GM18873 (cell line): ENCODE measurements at regions not wholly inside any gene's neighbourhood (a gene's known extent, or its start where the extent isn't known, plus 50 kb on each side); places are given as distances from the start of the nearest gene placed in this dataset.

ENCODE experiments used
- ATAC-seq: cut with Tn5 transposase; IDR thresholded peaks from one replicate; pipeline ENCODE4 v1.9.1; 2021; ENCODE audit warnings: mild to moderate bottlenecking, moderate library complexity, moderate number of reproducible peaks; ENCODE audit not compliant: unreplicated experiment, low FRiP score

DNA sequence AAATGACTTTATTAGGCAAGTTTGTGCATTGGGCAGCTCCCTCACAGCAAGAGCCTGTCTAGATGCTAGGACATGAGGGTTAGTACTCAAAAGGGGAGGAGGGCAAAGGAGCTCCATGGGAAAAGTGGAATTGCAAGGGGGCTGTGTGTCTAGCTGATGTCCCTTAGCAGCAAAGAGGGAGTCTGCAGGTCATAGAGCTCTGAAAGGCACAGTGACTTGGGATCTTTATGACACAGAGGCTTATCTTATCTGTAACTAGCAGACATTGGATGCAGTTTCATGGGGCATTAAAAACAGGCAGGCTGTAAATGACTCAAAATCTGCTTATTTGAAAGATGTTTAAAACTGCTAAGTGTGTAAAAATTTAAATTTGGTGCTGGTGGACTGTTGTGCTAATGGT lies 556.2 kb upstream of the FZD8 start:
- no peak for ATAC-seq

- ATAC-seq, result no peak
Observed at GRCh38 chr10:36195364-36195763, 553.3 kb upstream of the FZD8 start.

GRCh38 chr10:36194276-36194675 lies 552.2 kb upstream of the FZD8 start:
- ATAC-seq, result no peak

DNA sequence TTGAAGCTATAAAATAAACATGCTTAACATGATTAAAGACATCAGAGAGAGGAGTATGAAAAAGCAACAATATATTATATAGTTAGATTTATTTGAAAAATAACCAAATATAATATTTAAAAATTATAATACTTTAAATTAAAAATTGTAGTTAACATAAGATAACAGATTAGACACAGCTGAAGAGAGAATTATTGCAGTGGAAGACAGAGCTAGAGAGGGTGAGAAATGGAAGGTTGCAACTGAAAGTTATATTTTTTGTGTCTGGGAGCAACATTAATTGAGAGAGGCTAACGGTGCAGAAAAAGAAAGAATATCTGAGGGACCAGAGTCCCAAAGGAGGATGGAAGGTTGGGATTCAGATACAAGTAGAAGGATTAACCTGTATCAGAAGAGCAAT lies 548.9 kb upstream of the FZD8 start:
- no peak for ATAC-seq

DNA sequence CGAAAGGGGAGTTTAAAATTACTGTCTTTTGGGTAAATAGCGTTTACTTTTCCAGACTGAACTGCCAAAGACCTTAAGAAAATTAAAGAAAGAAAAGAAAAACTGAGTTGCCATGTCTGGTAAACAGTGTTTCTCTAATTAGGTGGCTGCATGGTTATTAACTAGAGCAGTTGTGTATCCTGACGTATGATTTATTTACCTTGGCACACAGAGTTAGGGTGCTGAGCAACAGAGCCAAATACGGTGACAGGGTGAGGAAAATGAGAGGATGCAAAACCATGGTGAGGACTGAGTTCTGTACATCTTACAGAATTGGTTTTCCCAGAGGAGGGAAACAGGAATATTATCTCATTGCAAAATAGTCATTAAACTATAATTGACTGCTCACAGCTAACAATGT lies 546.4 kb upstream of the FZD8 start:
- ATAC-seq, result no peak

DNA sequence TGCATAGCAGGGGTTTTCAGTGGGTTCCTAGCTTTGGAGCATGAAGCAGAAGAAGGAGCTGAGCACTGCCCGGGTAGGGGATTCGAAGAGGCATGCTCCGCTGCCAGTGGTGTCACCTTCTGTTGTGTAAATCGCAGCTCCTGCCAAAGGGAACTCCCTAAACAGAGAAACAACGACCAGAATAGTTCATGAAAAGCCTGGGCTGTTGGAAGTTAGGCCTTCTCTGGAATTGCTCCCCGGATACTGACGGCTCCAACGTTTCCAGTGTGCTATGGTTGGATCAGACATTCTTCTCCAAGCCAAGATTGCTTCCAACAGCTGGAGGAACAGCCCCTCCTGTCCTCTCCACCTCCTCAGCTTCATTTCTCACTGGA lies 546.0 kb upstream of the FZD8 start:
- no peak for ATAC-seq

DNA sequence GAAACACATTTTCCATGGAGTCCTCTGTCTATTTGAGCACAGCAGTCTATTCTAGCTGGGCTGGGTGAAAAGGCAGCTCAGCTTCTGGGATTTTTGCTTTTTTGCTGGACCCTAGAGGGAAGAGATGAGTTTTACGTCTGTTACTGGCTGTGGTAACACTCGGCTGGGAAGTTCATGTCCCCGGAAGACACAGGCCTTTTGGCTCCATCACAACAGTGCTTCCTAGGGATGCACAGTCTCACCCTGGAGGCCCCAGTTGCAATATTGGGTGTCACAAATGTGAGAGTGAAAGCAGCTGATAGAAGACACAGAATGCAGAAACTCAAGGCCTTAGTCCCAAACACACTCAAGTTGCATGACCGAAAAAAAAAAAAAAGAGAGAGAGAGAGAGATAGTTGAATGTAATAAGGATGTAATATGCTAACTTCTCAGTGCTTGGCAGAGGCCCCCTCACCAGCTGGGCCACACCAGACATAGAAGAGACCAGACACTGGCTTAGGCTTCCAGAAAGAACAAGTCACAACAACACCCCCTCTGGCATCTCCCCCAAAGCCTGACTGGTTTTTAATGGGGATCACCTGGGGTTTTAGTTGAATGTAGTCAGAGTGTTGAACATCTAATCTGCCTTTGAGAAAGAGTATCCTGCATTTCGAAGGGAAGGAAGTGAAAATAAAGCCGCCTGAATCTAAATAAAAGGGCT lies 545.4 kb upstream of the FZD8 start:
- ATAC-seq, result no peak

DNA sequence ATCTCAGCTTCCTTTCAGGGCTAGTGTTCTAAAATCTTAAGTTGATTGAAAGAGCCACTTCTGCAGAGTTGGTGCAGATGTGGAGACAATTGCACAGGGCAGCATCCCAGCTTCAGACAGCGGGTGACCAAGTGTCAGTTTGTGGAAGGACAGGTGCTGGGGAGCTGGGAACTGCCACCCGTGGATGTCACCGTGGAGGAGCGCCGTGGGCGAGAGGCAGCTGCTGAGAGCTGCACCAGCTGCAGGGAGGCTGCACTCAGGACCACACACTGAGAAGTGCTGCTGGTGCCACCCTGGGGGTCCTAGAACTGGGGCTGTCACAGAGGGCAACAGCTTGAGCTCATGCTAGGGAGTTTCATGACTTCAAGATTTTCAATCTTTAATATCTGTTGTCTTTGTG lies 543.0 kb upstream of the FZD8 start:
- no peak for ATAC-seq

DNA sequence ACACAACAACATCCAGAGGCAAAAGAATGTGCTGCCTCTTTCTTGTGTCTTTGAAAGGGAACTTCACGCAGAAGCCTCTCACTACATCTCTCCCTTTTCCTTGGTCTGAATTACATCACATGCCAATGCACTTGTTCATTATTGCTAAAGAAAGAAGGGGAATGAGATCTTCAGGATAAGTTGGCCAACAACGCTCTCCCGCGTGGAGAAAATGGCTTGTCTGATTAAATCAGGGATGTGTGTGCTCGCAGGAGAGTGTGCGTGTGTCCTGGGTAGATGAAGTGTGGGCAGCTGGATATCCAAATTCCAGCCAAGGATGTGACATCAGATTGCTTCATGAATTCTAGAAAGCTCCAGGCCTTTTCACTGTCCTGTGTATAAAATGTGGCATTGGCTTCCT lies 541.6 kb upstream of the FZD8 start:
- ATAC-seq, result no peak

DNA sequence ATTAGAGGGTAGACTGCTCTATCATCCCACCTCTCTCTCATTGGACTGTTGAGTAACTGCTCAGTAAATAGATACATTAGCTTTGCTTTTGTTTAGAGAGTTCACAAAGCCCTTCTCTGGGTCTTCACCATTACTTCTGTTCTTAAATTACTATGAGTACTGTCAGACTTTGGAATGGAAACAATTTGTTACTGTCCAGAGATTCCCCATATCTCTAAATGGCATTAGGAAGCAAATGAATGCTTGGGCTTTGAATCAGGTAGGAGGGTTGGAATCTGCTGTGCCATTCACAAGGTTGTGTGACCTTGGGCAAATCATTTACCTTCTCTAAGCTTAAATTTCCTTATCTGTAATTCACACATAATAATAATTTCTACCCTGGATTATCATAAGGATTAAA lies 541.0 kb upstream of the FZD8 start:
- no peak for ATAC-seq

GRCh38 chr10:36182606-36183005 lies 540.5 kb upstream of the FZD8 start:
- ATAC-seq, result no peak

DNA sequence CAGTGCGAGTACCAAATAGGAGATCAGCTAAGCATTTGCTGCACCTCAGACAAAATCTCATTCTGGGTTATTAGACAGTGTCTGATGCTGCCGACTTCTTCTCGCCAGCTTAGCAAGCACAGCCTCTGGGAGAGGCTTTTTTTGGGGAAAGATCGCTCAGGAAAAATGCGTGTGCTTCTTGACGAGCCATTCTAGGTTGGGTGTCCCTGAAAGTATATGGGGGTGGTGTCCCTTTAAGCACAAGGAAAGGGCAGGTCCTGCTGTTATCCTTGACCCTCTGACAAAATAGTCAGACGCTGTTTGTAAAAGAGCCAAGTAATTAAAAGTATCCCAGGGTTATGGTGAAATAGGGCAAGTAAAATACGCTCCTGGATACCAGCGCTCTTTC lies 540.1 kb upstream of the FZD8 start:
- ATAC-seq, result no peak

DNA sequence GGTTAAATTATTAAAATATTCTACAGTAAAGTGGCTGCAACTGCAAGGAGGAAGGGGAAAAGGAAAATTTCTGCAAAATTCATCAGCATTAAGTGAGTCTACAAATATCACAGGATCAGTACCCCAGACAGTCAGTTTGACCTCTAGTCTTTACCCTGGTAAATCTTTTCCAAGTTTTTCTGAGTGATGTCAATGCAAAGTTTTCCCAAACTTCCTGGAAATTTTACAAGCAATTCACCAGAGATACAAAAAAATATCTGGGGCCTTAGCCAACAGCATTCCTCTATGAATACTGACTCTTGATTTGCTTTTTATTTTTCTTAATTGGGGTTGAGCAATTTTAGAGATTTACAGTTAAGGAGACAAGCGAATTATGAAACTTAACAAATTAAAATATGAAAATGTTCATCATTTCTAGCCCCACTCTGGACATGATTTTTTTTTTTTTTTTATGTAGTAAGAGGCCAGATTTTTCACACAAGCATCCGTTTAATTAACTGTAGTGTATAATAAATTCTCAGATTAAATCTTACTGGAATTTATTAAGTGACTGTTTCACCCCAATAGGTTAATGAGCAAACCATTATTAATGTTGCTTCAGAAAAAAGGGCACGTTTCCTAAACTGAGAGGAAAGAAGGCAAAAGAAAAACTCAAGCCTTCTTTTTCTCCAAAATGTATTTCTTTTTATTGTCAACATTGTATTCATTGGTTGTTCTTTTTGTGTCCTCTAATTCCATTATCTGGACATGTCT lies 539.5 kb upstream of the FZD8 start:
- ATAC-seq, result no peak

GRCh38 chr10:36178616-36179015 lies 536.5 kb upstream of the FZD8 start:
- ATAC-seq, result no peak

- no peak for ATAC-seq
Observed at GRCh38 chr10:36177071-36177470, 535.0 kb upstream of the FZD8 start.

DNA sequence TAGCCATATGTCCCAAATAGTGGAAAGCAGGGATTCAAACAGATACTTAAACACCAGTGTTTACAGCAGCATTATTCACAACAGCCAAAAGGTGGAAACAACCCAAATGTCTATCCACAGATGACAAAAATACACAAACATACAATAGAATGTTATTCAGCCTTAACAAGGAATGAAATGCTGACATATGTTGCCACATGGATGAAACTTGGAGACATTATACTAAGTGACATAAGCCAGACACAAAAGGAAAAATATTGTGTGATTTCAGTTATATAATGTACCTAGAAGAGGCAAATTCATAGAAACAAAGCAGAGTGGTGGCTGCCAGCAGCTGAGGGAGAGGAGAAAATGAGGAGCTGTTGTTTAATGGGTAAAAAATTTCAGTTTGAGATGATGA lies 533.9 kb upstream of the FZD8 start:
- ATAC-seq, result no peak

GRCh38 chr10:36173364-36173763 lies 531.3 kb upstream of the FZD8 start:
- ATAC-seq, result no peak

DNA sequence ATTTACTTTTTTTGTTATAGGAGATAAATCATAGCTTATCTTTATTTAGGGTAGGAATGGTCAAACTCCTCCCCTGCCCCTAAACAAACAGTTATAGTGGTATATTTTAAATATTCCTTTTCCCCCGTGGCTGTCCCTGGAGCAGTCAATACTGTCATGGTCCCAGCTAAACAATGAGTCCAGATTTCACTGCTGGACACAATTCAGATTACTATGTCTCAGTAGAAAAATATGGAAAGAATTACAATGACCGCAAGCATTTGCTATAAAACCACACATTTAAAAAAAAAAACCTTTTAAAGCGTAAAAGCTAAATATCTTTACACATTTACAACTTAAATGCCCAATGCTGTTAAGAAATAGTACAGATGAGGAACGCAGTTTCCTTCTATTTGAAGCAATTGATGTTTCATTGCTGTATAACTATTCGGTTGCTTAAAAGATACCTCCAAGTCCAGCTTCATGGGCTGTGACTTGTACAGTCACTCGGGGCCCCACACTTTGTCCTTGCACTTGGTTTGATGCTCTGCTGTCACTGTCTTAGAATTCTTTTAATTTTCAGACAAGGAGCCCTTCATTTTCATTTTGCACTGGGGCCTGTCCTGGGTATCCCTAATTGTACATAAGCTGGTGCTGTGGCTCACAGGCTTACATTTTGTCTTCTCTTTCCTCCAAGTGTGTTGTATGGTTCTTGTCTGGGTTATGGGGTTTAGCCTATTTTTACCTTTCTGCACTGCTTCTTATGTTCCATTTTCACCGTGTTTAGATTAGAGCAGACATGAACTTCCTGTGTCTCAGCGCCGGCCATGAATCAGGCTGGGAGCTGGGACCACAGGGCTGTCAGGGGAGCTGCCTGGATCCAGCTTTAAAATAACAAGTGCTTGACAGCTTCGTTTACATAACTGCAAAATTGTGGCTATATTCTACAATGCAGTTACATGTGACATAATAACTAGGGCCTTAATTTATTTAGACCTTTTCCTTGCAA lies 530.2 kb upstream of the FZD8 start:
- no peak for ATAC-seq

DNA sequence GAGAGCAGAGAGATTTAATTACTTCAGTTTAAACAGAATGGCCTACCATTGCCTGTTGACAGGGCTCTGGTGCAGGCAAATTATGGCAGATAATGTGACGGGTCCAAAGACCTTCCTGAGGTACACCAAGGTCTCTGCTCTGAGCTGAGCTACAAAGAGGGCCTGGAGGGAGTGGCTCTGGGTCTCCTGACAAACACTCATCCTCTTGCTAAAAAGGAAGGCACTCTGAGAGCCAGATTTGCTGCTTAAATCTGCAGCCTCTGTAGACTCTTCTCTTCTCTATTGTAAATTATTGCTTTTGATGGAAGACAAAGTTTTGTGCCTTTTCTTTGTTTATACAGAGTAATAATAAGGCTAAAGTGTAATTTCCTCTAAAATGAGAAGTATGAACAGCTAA lies 529.5 kb upstream of the FZD8 start:
- no peak for ATAC-seq

DNA sequence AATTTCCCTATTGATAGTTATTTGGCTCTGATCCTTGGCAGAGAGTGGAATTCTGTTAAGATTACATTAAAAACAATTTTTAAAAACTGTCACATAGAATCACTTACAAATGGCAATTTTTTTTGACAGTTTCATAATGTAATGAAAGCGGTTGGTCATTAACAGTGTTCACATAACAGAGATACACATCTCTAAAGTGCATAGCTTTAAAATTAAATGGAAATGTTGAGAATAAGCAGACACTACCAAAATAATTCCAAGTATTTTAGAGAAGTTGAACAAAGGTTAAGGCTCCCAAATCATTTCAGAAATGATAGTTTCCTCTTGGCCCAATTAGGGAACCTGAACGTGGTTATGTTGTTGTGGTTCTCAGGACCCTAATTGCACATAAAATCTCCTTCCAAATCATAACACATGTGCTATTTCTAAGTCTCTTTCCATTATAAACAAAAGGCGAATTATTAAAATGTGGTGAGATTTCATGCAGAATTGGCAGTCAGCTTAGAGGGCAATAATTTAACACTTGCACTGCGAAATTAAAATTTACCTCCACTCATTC lies 528.9 kb upstream of the FZD8 start:
- ATAC-seq, result no peak

DNA sequence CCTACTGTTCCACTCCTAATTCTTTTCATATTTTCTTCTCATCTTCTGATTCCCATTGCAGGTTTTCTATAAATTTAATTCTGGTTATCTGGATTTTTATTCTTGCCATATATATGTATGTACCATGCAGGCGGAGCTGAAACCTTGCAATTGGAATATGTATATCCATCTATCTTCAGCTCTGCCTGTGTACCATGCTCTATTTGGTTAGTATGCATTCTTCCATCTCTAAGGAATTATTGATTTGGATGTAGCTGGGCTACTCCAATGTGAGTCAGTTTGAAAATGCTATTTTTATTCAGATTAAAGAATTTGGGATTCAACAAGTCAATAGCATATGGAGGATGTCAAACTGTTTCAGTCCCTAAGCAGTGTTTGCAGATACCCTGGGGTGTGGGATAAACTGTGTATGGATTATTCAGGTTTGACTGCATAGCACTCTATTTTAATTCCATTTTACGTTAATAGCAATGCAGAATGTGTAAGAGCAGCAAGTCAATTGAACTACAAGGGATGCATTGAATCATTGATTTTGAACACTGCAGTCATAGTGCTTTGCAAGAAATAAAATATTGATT lies 528.1 kb upstream of the FZD8 start:
- no peak for ATAC-seq
